Endothelial cell of umbilical vein (primary cell): ENCODE measurements at regions not wholly inside any gene's neighbourhood (a gene's known extent, or its start where the extent isn't known, plus 50 kb on each side); places are given as distances from the start of the nearest gene placed in this dataset.

Experiments used
- BruUV-seq: library from RNA; stranded (reverse); fragments of 400-500 nt; replicated peaks from 2 replicates; lab custom pipeline; 2021; lab: Mats Ljungman, UMichigan
- CTCF ChIA-PET: fragments of 300-600, 350-600 bp; sonication (Branson Sonifier 250); formaldehyde crosslinking; loops from one replicate; lab custom pipeline; 2021; ENCODE audit warnings: antibody characterized with exemption, inconsistent platforms; lab: Charles Lee
- POLR2A ChIA-PET: fragments of 300-600, 350-600 bp; sonication (Branson Sonifier 250); formaldehyde crosslinking; loops from one replicate; lab custom pipeline; 2021; ENCODE audit warnings: antibody characterized with exemption, inconsistent platforms; lab: Charles Lee
- DNase-seq: peaks from one replicate; pipeline ENCODE4 v3.0.0-alpha.2; 2011; ENCODE audit warnings: low read depth, low spot score
- FAIRE-seq: peaks from 2 replicates; lab custom pipeline; 2011; peaks lifted over from hg19 to GRCh38; lab: Jason Lieb, UNC
- H2AFZ ChIP-seq: 2 replicates; pipeline ENCODE4 v1.6.0; 2012; ENCODE audit warnings: low read depth, low read length, control low read depth, inconsistent platforms
- H3K27ac ChIP-seq: 2 replicates; pipeline ENCODE4 v1.5.1; 2011; ENCODE audit warnings: low read depth, mild to moderate bottlenecking, control low read depth, low read length, moderate library complexity; ENCODE audit not compliant: insufficient read depth
- H3K27me3 ChIP-seq, 2 experiments: 2 replicates each; pipeline versions ENCODE4 v1.6.0 to v1.6.1; 2011; ENCODE audit warnings: low read length in 2 of 2, mixed read lengths in 1 of 2; ENCODE audit not compliant: control insufficient read depth in 2 of 2, insufficient read depth in 2 of 2
- H3K36me3 ChIP-seq, 2 experiments: 2 replicates in 1 of 2; 3 replicates in 1 of 2; pipeline ENCODE4 v1.5.1; 2011; ENCODE audit warnings: low read length in 2 of 2, mild to moderate bottlenecking in 1 of 2, moderate library complexity in 1 of 2; ENCODE audit not compliant: control insufficient read depth in 2 of 2, insufficient read depth in 2 of 2; ENCODE audit errors: extremely low read depth in 1 of 2
- H3K4me1 ChIP-seq: 3 replicates; pipeline ENCODE4 v1.5.1; 2011; ENCODE audit warnings: mild to moderate bottlenecking, low read length; ENCODE audit not compliant: control insufficient read depth, insufficient read depth; ENCODE audit errors: extremely low read depth
- H3K4me2 ChIP-seq: 2 replicates; pipeline ENCODE4 v1.6.1; 2011; ENCODE audit warnings: low read length, control low read depth, mixed read lengths; ENCODE audit not compliant: insufficient read depth
- H3K4me3 ChIP-seq, 3 experiments: fragments of 200-600 bp in 1 of 3; sonication (generic), shearing (Covaris generic) in 1 of 3; replicated peaks in 1 of 3; 2 replicates each; pipeline ENCODE4 v1.5.1; 2011 to 2016; ENCODE audit warnings: control low read depth in 3 of 3, low read length in 3 of 3, mild to moderate bottlenecking in 2 of 3, inconsistent platforms in 1 of 3, low read depth in 1 of 3, moderate library complexity in 1 of 3; ENCODE audit not compliant: insufficient read depth in 1 of 3
- H3K79me2 ChIP-seq: 2 replicates; pipeline ENCODE4 v1.6.0; 2012; ENCODE audit warnings: low read length, inconsistent platforms; ENCODE audit not compliant: control insufficient read depth, insufficient read depth
- H3K9ac ChIP-seq: replicated peaks from 2 replicates; pipeline ENCODE3; 2011; ENCODE audit warnings: low read length, control low read depth; ENCODE audit not compliant: insufficient read depth; ENCODE audit errors: extremely low read depth
- H3K9me1 ChIP-seq: replicated peaks from 3 replicates; pipeline ENCODE4 v1.6.0; 2011; ENCODE audit warnings: mild to moderate bottlenecking, low read length; ENCODE audit not compliant: control insufficient read depth, insufficient read depth; ENCODE audit errors: extremely low read depth
- H3K9me3 ChIP-seq: replicated peaks from 2 replicates; pipeline ENCODE4 v1.5.1; 2012; ENCODE audit warnings: low read length, inconsistent platforms; ENCODE audit not compliant: control insufficient read depth, insufficient read depth
- H4K20me1 ChIP-seq: replicated peaks from 2 replicates; pipeline ENCODE3; 2011; ENCODE audit warnings: mild to moderate bottlenecking, low read length; ENCODE audit not compliant: control insufficient read depth, insufficient read depth; ENCODE audit errors: extremely low read depth
- EZH2 ChIP-seq: IDR thresholded peaks from 2 replicates; pipeline ENCODE4 v1.6.1; 2012; ENCODE audit warnings: borderline replicate concordance, low read depth, mild to moderate bottlenecking, moderate library complexity, low read length, inconsistent platforms; ENCODE audit not compliant: severe bottlenecking
- FOS ChIP-seq: IDR thresholded peaks from 2 replicates; pipeline ENCODE4 v1.6.1; 2011; ENCODE audit warnings: mild to moderate bottlenecking, low read length, moderate library complexity, borderline replicate concordance; ENCODE audit not compliant: insufficient read depth
- GATA2 ChIP-seq: IDR thresholded peaks from 2 replicates; pipeline ENCODE4 v1.7.0; 2011; ENCODE audit warnings: low read depth, mild to moderate bottlenecking, moderate library complexity, mixed read lengths, low read length; ENCODE audit not compliant: insufficient read length, insufficient read depth
- JUN ChIP-seq: IDR thresholded peaks from 2 replicates; pipeline ENCODE4 v1.6.1; 2011; ENCODE audit warnings: borderline replicate concordance, low read depth; ENCODE audit not compliant: insufficient read length, insufficient read depth
- MYC ChIP-seq: IDR thresholded peaks from one replicate; pipeline ENCODE4 v1.6.1; 2011; ENCODE audit warnings: mild to moderate bottlenecking, low read depth, low read length
- POLR2A ChIP-seq: IDR thresholded peaks from 2 replicates; pipeline ENCODE4 v1.6.1; 2012; ENCODE audit warnings: low read depth, mild to moderate bottlenecking, control low read depth, low read length
- POLR2AphosphoS5 ChIP-seq: IDR thresholded peaks from 2 replicates; pipeline ENCODE4 v1.6.1; 2012; ENCODE audit warnings: low read depth, mild to moderate bottlenecking, control low read depth, low read length, moderate library complexity; ENCODE audit not compliant: insufficient read depth
- dilution Hi-C: fragments of 300-500 bp; cut with MboI; formaldehyde crosslinking; loops from one replicate; pipeline ENCODE4 v1.15.0; 2019; ENCODE audit warnings: low sequenced_read_pairs; ENCODE audit not compliant: extremely low pct_ligation_motif_present
- intact Hi-C: fragments of 100-400 bp; cut with micrococcal nuclease; formaldehyde crosslinking; loops from one replicate; pipeline ENCODE4 v1.10.0; 2022
- TF ChIP-seq, protein P1 (sequence below), 2 donors: IDR thresholded peaks; 1 replicate in 1 of 2; 2 replicates in 1 of 2; pipeline ENCODE4 v1.5.1; 2011; ENCODE audit warnings: low read length in 2 of 2, mild to moderate bottlenecking in 2 of 2, moderate library complexity in 2 of 2, control low read depth in 1 of 2, inconsistent platforms in 1 of 2, low read depth in 1 of 2; ENCODE audit not compliant: insufficient read depth in 1 of 2; ENCODE audit errors: extremely low read depth in 1 of 2
- TF ChIP-seq, protein P2 (sequence below): IDR thresholded peaks from 2 replicates; pipeline ENCODE4 v1.6.1; 2011; ENCODE audit not compliant: insufficient read depth, insufficient read length

DNA sequence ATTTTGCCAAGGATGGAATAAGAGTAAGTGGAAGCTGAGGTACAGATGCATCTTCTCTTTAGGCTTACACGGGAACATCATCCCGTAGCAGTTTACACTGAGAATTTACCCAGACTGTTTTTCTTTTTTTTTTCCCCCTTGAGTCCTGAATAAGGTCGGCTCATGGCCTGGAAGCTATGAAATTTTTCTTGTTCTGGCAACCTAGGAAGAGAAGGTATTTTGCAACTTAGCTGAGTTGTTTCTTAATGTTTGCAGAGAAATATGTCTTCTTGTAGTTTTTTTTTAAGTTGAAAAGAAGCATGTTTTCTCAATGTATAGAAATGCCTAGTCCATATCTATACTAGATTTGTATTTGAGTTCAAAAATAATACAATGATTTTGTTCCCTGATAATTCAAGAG lies 712.5 kb downstream of the TDRD15 start:
- H3K79me2 ChIP-seq = no peaks in the 10 kb centered on the region
- POLR2A ChIA-PET = no interaction called here
- H3K4me2 ChIP-seq = no peak overlapping the region
- dilution Hi-C loops (no loop called here), intact Hi-C loops (no loop called here)
- H3K4me3 ChIP-seq = no peak overlapping the region
- BruUV-seq = no TSS peak
- H2AFZ ChIP-seq = no peak overlapping the region
- no peaks in the 10 kb centered on the region for H3K36me3 ChIP-seq
- no peak for FAIRE-seq
- no peaks in the 10 kb centered on the region for H3K27me3 ChIP-seq
- no peak overlapping the region for H3K9ac ChIP-seq
- no peaks in the 10 kb centered on the region for H3K4me1 ChIP-seq
- H3K27ac ChIP-seq = no peak overlapping the region
- no peaks in the 10 kb centered on the region for H3K9me3 ChIP-seq
- H3K9me1 ChIP-seq = no peaks in the 10 kb centered on the region
- CTCF ChIA-PET = no interaction called here
- no peak for DNase-seq
- no peak for TF ChIP-seq MYC
- TF ChIP-seq FOS = no peak
- TF ChIP-seq EZH2 = no peak
- no peak for TF ChIP-seq POLR2A
- TF ChIP-seq, protein P1, sequence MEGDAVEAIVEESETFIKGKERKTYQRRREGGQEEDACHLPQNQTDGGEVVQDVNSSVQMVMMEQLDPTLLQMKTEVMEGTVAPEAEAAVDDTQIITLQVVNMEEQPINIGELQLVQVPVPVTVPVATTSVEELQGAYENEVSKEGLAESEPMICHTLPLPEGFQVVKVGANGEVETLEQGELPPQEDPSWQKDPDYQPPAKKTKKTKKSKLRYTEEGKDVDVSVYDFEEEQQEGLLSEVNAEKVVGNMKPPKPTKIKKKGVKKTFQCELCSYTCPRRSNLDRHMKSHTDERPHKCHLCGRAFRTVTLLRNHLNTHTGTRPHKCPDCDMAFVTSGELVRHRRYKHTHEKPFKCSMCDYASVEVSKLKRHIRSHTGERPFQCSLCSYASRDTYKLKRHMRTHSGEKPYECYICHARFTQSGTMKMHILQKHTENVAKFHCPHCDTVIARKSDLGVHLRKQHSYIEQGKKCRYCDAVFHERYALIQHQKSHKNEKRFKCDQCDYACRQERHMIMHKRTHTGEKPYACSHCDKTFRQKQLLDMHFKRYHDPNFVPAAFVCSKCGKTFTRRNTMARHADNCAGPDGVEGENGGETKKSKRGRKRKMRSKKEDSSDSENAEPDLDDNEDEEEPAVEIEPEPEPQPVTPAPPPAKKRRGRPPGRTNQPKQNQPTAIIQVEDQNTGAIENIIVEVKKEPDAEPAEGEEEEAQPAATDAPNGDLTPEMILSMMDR (IDR thresholded peaks at IDR 0.05; ENCODE audit: extremely low read depth in 1 of 2, insufficient read depth in 1 of 2, low read depth in 1 of 2, low read length in 2 of 2) = no peak
- no peak for TF ChIP-seq GATA2
- TF ChIP-seq POLR2AphosphoS5 = no peak
- no peak for TF ChIP-seq JUN
- TF ChIP-seq, protein P2, sequence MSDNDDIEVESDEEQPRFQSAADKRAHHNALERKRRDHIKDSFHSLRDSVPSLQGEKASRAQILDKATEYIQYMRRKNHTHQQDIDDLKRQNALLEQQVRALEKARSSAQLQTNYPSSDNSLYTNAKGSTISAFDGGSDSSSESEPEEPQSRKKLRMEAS = no peak
- no peaks in the 10 kb centered on the region for H4K20me1 ChIP-seq
